Stimulated activated naive CD8-positive, alpha-beta T cell treated with anti-CD3 and anti-CD28 coated beads, Interleukin-15, Interleukin-2, amounts not matched to agents 100 ng/mL and 50 ng/mL, for 24 hours (primary cell): ENCODE measurements at regions not wholly inside any gene's neighbourhood (a gene's known extent, or its start where the extent isn't known, plus 50 kb on each side); places are given as distances from the start of the nearest gene placed in this dataset.

Experiments
- H3K27ac Mint-ChIP-seq: one replicate; pipeline ENCODE4 v1.8.0; 2021; ENCODE audit warnings: mild to moderate bottlenecking, mixed read lengths
- H3K27me3 Mint-ChIP-seq: one replicate; pipeline ENCODE4 v1.8.0; 2021; ENCODE audit warnings: mixed read lengths
- H3K36me3 Mint-ChIP-seq: one replicate; pipeline ENCODE4 v1.8.0; 2021; ENCODE audit warnings: low read depth, mixed read lengths
- H3K4me1 Mint-ChIP-seq: one replicate; pipeline ENCODE4 v1.8.0; 2021; ENCODE audit warnings: low read depth, mixed read lengths
- H3K4me3 Mint-ChIP-seq: one replicate; pipeline ENCODE4 v1.8.0; 2021; ENCODE audit warnings: mild to moderate bottlenecking, mixed read lengths
- H3K9me3 Mint-ChIP-seq: one replicate; pipeline ENCODE4 v1.8.0; 2021; ENCODE audit warnings: mixed read lengths

GRCh38 chr3:95148107-95148506, 1085.2 kb downstream of the NSUN3 start:
- Mint-ChIP-seq H3K9me3 (peaks cover 7% of the 10 kb centered on the region), H3K36me3 (no peaks in the 10 kb centered on the region), H3K27ac (no peak overlapping the region), H3K4me1 (no peaks in the 10 kb centered on the region), H3K4me3 (no peak overlapping the region), H3K27me3 (no peaks in the 10 kb centered on the region)

- H3K27ac Mint-ChIP-seq: no peak overlapping the region
- H3K4me3 Mint-ChIP-seq: no peak overlapping the region
- peaks cover 17% of the 10 kb centered on the region for H3K9me3 Mint-ChIP-seq
- no peaks in the 10 kb centered on the region for H3K4me1 Mint-ChIP-seq
- H3K36me3 Mint-ChIP-seq: no peaks in the 10 kb centered on the region
- H3K27me3 Mint-ChIP-seq: no peaks in the 10 kb centered on the region
Observed at GRCh38 chr3:95151590-95151989, 1088.7 kb downstream of the NSUN3 start.

GRCh38 chr3:95154766-95155165, 1091.9 kb downstream of the NSUN3 start:
- no peaks in the 10 kb centered on the region for H3K36me3 Mint-ChIP-seq

GRCh38 chr3:95162794-95163193, 1099.9 kb downstream of the NSUN3 start:
- H3K9me3 Mint-ChIP-seq: peaks cover 12% of the 10 kb centered on the region
- H3K4me1 Mint-ChIP-seq: no peaks in the 10 kb centered on the region
- no peak overlapping the region for H3K27ac Mint-ChIP-seq
- no peak overlapping the region for H3K4me3 Mint-ChIP-seq
- H3K27me3 Mint-ChIP-seq: no peaks in the 10 kb centered on the region
- H3K36me3 Mint-ChIP-seq: no peaks in the 10 kb centered on the region

More at GRCh38 chr3:95154766-95155165, 1091.9 kb downstream of the NSUN3 start:
- no peak overlapping the region for H3K27ac Mint-ChIP-seq
- no peaks in the 10 kb centered on the region for H3K4me1 Mint-ChIP-seq
- H3K27me3 Mint-ChIP-seq: no peaks in the 10 kb centered on the region
- peaks cover 27% of the 10 kb centered on the region for H3K9me3 Mint-ChIP-seq
- H3K4me3 Mint-ChIP-seq: no peak overlapping the region

- no peaks in the 10 kb centered on the region for H3K36me3 Mint-ChIP-seq
- no peaks in the 10 kb centered on the region for H3K9me3 Mint-ChIP-seq
- H3K4me3 Mint-ChIP-seq: no peak overlapping the region
- no peaks in the 10 kb centered on the region for H3K4me1 Mint-ChIP-seq
- H3K27ac Mint-ChIP-seq: no peak overlapping the region
- H3K27me3 Mint-ChIP-seq: no peaks in the 10 kb centered on the region
Observed at GRCh38 chr3:95167748-95168147, 1104.9 kb downstream of the NSUN3 start.

- Mint-ChIP-seq H3K4me3 (no peak overlapping the region), H3K27ac (no peak overlapping the region), H3K9me3 (no peaks in the 10 kb centered on the region), H3K36me3 (no peaks in the 10 kb centered on the region), H3K27me3 (no peaks in the 10 kb centered on the region), H3K4me1 (no peaks in the 10 kb centered on the region)
Observed at GRCh38 chr3:95168526-95168925, 1105.7 kb downstream of the NSUN3 start.

GRCh38 chr3:95172164-95172943, 1109.5 kb downstream of the NSUN3 start:
- Mint-ChIP-seq H3K36me3 (no peaks in the 10 kb centered on the region), H3K27me3 (no peaks in the 10 kb centered on the region), H3K9me3 (no peaks in the 10 kb centered on the region), H3K4me1 (no peaks in the 10 kb centered on the region), H3K27ac (no peak overlapping the region), H3K4me3 (no peak overlapping the region)

GRCh38 chr3:95177096-95177495, 1114.2 kb downstream of the NSUN3 start:
- no peaks in the 10 kb centered on the region for H3K27me3 Mint-ChIP-seq
- no peaks in the 10 kb centered on the region for H3K36me3 Mint-ChIP-seq
- H3K4me1 Mint-ChIP-seq: no peaks in the 10 kb centered on the region
- no peak overlapping the region for H3K27ac Mint-ChIP-seq
- H3K9me3 Mint-ChIP-seq: no peaks in the 10 kb centered on the region
- H3K4me3 Mint-ChIP-seq: no peak overlapping the region

GRCh38 chr3:95184038-95184437, 1121.2 kb downstream of the NSUN3 start:
- Mint-ChIP-seq H3K27me3 (no peaks in the 10 kb centered on the region), H3K27ac (no peak overlapping the region), H3K9me3 (peaks cover 6% of the 10 kb centered on the region), H3K4me1 (no peaks in the 10 kb centered on the region), H3K36me3 (no peaks in the 10 kb centered on the region), H3K4me3 (no peak overlapping the region)

GRCh38 chr3:95189348-95189747, 1126.5 kb downstream of the NSUN3 start:
- Mint-ChIP-seq H3K4me3 (no peak overlapping the region), H3K36me3 (no peaks in the 10 kb centered on the region), H3K27ac (no peak overlapping the region), H3K27me3 (no peaks in the 10 kb centered on the region), H3K4me1 (no peaks in the 10 kb centered on the region), H3K9me3 (peaks cover 3% of the 10 kb centered on the region)

GRCh38 chr3:95197661-95198060, 1134.8 kb downstream of the NSUN3 start:
- no peaks in the 10 kb centered on the region for H3K27me3 Mint-ChIP-seq
- no peaks in the 10 kb centered on the region for H3K4me1 Mint-ChIP-seq
- peaks cover 12% of the 10 kb centered on the region for H3K9me3 Mint-ChIP-seq
- no peaks in the 10 kb centered on the region for H3K36me3 Mint-ChIP-seq
- H3K4me3 Mint-ChIP-seq: no peak overlapping the region
- no peak overlapping the region for H3K27ac Mint-ChIP-seq

- peaks cover 17% of the 10 kb centered on the region for H3K9me3 Mint-ChIP-seq
- H3K27me3 Mint-ChIP-seq: no peaks in the 10 kb centered on the region
- H3K27ac Mint-ChIP-seq: no peak overlapping the region
- no peak overlapping the region for H3K4me3 Mint-ChIP-seq
- H3K4me1 Mint-ChIP-seq: no peaks in the 10 kb centered on the region
- H3K36me3 Mint-ChIP-seq: no peaks in the 10 kb centered on the region
Observed at GRCh38 chr3:95200384-95200783, 1137.5 kb downstream of the NSUN3 start.

- H3K4me3 Mint-ChIP-seq: no peak overlapping the region
- peaks cover 10% of the 10 kb centered on the region for H3K9me3 Mint-ChIP-seq
- H3K27ac Mint-ChIP-seq: no peak overlapping the region
- H3K4me1 Mint-ChIP-seq: no peaks in the 10 kb centered on the region
- H3K36me3 Mint-ChIP-seq: no peaks in the 10 kb centered on the region
- H3K27me3 Mint-ChIP-seq: no peaks in the 10 kb centered on the region
Observed at GRCh38 chr3:95210878-95211277, 1148.0 kb downstream of the NSUN3 start.

GRCh38 chr3:95212117-95212516, 1149.3 kb downstream of the NSUN3 start:
- H3K4me1 Mint-ChIP-seq: no peaks in the 10 kb centered on the region
- H3K27me3 Mint-ChIP-seq: no peaks in the 10 kb centered on the region
- no peak overlapping the region for H3K4me3 Mint-ChIP-seq
- no peaks in the 10 kb centered on the region for H3K36me3 Mint-ChIP-seq
- peaks cover 9% of the 10 kb centered on the region for H3K9me3 Mint-ChIP-seq
- H3K27ac Mint-ChIP-seq: no peak overlapping the region

- Mint-ChIP-seq H3K4me3 (no peak overlapping the region), H3K4me1 (no peaks in the 10 kb centered on the region), H3K27ac (no peak overlapping the region), H3K9me3 (peaks cover 18% of the 10 kb centered on the region), H3K27me3 (no peaks in the 10 kb centered on the region), H3K36me3 (no peaks in the 10 kb centered on the region)
Observed at GRCh38 chr3:95215437-95215957, 1152.6 kb downstream of the NSUN3 start.

- H3K4me3 Mint-ChIP-seq: no peak overlapping the region
- H3K27me3 Mint-ChIP-seq: no peaks in the 10 kb centered on the region
- no peaks in the 10 kb centered on the region for H3K4me1 Mint-ChIP-seq
- no peak overlapping the region for H3K27ac Mint-ChIP-seq
- no peaks in the 10 kb centered on the region for H3K36me3 Mint-ChIP-seq
- H3K9me3 Mint-ChIP-seq: peaks cover 9% of the 10 kb centered on the region
Observed at GRCh38 chr3:95217661-95218060, 1154.8 kb downstream of the NSUN3 start.
